DND-41 (cell line): ENCODE measurements at regions not wholly inside any gene's neighbourhood (a gene's known extent, or its start where the extent isn't known, plus 50 kb on each side); places are given as distances from the start of the nearest gene placed in this dataset.

ENCODE experiments used
- EZH2 ChIP-seq: IDR thresholded peaks from 3 replicates; pipeline ENCODE4 v1.6.1; 2012; ENCODE audit warnings: borderline replicate concordance, low read depth, mild to moderate bottlenecking, moderate library complexity, low read length, inconsistent platforms; ENCODE audit not compliant: severe bottlenecking
- TF ChIP-seq, protein P1 (sequence below): IDR thresholded peaks from 2 replicates; pipeline ENCODE4 v1.5.1; 2012; ENCODE audit warnings: borderline replicate concordance, low read length, moderate library complexity, mild to moderate bottlenecking; ENCODE audit not compliant: poor library complexity, severe bottlenecking; ENCODE audit errors: extremely low read depth

DNA sequence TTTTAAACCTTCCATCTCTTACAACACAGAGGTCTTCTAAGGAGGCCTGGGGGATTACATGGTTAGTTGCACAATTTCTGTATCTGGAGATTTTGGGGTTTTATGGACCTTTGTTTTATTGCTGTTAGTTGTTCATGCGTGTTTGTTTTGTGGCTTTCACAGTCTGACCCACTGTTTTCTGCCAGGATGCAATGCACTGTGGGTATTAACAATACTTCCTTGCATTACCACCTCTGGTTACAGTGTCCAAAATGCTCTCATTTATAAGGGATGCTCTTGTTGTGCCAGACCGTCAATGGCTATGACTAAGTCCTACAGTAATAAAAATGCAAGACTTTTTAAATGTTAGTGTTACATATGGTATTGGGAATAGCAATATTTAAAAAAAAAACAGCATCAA, 730.2 kb downstream of the KCTD8 start:
- TF ChIP-seq, protein P1, sequence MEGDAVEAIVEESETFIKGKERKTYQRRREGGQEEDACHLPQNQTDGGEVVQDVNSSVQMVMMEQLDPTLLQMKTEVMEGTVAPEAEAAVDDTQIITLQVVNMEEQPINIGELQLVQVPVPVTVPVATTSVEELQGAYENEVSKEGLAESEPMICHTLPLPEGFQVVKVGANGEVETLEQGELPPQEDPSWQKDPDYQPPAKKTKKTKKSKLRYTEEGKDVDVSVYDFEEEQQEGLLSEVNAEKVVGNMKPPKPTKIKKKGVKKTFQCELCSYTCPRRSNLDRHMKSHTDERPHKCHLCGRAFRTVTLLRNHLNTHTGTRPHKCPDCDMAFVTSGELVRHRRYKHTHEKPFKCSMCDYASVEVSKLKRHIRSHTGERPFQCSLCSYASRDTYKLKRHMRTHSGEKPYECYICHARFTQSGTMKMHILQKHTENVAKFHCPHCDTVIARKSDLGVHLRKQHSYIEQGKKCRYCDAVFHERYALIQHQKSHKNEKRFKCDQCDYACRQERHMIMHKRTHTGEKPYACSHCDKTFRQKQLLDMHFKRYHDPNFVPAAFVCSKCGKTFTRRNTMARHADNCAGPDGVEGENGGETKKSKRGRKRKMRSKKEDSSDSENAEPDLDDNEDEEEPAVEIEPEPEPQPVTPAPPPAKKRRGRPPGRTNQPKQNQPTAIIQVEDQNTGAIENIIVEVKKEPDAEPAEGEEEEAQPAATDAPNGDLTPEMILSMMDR, result no peak
- TF ChIP-seq EZH2, result no peak
